Right atrium auricular region (tissue), 2 donors: ENCODE measurements at regions not wholly inside any gene's neighbourhood (a gene's known extent, or its start where the extent isn't known, plus 50 kb on each side); places are given as distances from the start of the nearest gene placed in this dataset.
A peak's percentile ranks its signal among the peaks of the same experiment; 100 is the strongest.

Source experiments
- DNase-seq: peaks from one replicate; pipeline ENCODE4 v3.0.0-alpha.2; 2019; ENCODE audit warnings: low spot score
- H3K27ac ChIP-seq, 2 donors: fragments of 200-600 bp; sonication (generic); 1 replicate in 1 of 2; 2 replicates in 1 of 2; pipeline ENCODE4 v1.5.1; 2016 to 2019
- H3K27me3 ChIP-seq, 2 donors: fragments of 200-600 bp; sonication (generic); one replicate each; pipeline versions ENCODE4 v1.5.1 to v1.6.0; 2017 to 2019
- H3K36me3 ChIP-seq: fragments of 200-600 bp; sonication (generic); one replicate; pipeline ENCODE4 v1.5.1; 2016
- H3K4me1 ChIP-seq, 2 donors: fragments of 200-600 bp; sonication (generic); one replicate each; pipeline versions ENCODE4 v1.5.1 to v1.6.0; 2017 to 2019
- H3K4me3 ChIP-seq, 2 donors: fragments of 200-600 bp; sonication (generic); 1 replicate in 1 of 2; 2 replicates in 1 of 2; pipeline ENCODE4 v1.5.1; 2017 to 2019; ENCODE audit warnings: mild to moderate bottlenecking in 1 of 2, moderate library complexity in 1 of 2
- H3K9me3 ChIP-seq, 2 donors: fragments of 200-600 bp; sonication (generic); one replicate each; pipeline ENCODE4 v1.5.1; 2019
- TF ChIP-seq, protein P1 (sequence below), 2 donors: fragments of 200-600 bp; sonication (generic); IDR thresholded peaks; one replicate each; pipeline ENCODE4 v1.5.1; 2019; ENCODE audit warnings: antibody characterized with exemption in 2 of 2

DNA sequence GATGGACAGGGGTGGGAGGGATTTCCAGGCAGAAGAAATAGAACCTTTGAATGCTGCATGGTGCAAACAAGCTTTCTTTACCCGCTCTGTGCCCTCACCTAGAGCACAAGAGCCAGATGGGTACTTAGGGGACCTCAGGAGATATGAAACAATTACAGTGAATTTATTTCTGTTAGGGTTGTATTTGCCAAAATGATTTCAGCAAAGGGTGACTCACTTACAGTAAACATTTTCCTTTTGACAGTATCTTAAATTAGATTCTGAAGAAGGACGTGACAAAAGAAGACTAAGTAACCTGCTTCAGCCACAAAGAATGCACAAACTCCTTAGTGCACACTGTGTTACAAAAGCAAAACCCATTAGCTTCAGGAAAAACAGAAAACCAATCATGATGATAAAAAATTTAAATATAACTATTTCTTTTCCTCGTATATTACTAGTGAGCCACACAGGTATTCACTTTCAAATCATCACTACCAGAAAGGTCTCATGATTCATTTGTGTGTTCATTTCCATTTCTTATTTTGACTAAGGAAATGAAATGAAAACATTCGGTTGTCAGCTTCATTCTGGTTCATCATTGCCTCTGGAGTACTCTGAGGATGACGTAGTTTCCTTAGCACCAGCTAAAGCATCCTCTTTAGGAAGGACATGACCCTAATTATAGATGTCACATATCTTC is 158.8 kb downstream of the NHLRC3 start:
- DNase-seq: no peak
- no peaks in the 10 kb centered on the region for H3K9me3 ChIP-seq
- H3K27me3 ChIP-seq: no peaks in the 10 kb centered on the region
- peaks cover 0 to 15% of the 10 kb centered on the region in 2 donors for H3K4me1 ChIP-seq
- no peak overlapping the region for H3K4me3 ChIP-seq
- TF ChIP-seq, protein P1, sequence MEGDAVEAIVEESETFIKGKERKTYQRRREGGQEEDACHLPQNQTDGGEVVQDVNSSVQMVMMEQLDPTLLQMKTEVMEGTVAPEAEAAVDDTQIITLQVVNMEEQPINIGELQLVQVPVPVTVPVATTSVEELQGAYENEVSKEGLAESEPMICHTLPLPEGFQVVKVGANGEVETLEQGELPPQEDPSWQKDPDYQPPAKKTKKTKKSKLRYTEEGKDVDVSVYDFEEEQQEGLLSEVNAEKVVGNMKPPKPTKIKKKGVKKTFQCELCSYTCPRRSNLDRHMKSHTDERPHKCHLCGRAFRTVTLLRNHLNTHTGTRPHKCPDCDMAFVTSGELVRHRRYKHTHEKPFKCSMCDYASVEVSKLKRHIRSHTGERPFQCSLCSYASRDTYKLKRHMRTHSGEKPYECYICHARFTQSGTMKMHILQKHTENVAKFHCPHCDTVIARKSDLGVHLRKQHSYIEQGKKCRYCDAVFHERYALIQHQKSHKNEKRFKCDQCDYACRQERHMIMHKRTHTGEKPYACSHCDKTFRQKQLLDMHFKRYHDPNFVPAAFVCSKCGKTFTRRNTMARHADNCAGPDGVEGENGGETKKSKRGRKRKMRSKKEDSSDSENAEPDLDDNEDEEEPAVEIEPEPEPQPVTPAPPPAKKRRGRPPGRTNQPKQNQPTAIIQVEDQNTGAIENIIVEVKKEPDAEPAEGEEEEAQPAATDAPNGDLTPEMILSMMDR (IDR thresholded peaks at IDR 0.05): no peak
- no peaks in the 10 kb centered on the region for H3K36me3 ChIP-seq
- H3K27ac ChIP-seq: peak overlapping the region in 1 of 2 donors; percentile 21

GRCh38 chr13:39197647-39198007 is 159.4 kb downstream of the NHLRC3 start:
- peak overlapping the region in 1 of 2 donors; percentile 21 for H3K27ac ChIP-seq
- peaks cover 0 to 15% of the 10 kb centered on the region in 2 donors for H3K4me1 ChIP-seq
- no peak overlapping the region for H3K4me3 ChIP-seq
- no peaks in the 10 kb centered on the region for H3K27me3 ChIP-seq
- TF ChIP-seq, protein P1 (IDR thresholded peaks at IDR 0.05): no peak
- no peaks in the 10 kb centered on the region for H3K36me3 ChIP-seq
- DNase-seq: no peak
- no peaks in the 10 kb centered on the region for H3K9me3 ChIP-seq

- Histone ChIP-seq H3K4me1 (peaks cover 0 to 15% of the 10 kb centered on the region in 2 donors), H3K4me3 (no peak overlapping the region), H3K27ac (no peak overlapping the region), H3K36me3 (no peaks in the 10 kb centered on the region), H3K27me3 (no peaks in the 10 kb centered on the region), H3K9me3 (no peaks in the 10 kb centered on the region)
- DNase-seq: no peak
- TF ChIP-seq, protein P1 (IDR thresholded peaks at IDR 0.05): no peak
These were observed 162.1 kb downstream of the NHLRC3 start for GRCh38 chr13:39200249-39200910.

- Histone ChIP-seq H3K27ac (no peak overlapping the region), H3K27me3 (no peaks in the 10 kb centered on the region), H3K4me3 (no peak overlapping the region), H3K36me3 (no peaks in the 10 kb centered on the region), H3K4me1 (peaks cover 0 to 15% of the 10 kb centered on the region in 2 donors), H3K9me3 (no peaks in the 10 kb centered on the region)
- TF ChIP-seq, protein P1 (IDR thresholded peaks at IDR 0.05): no peak
- no peak for DNase-seq
These were observed 162.9 kb downstream of the NHLRC3 start for GRCh38 chr13:39201180-39201579.

DNA sequence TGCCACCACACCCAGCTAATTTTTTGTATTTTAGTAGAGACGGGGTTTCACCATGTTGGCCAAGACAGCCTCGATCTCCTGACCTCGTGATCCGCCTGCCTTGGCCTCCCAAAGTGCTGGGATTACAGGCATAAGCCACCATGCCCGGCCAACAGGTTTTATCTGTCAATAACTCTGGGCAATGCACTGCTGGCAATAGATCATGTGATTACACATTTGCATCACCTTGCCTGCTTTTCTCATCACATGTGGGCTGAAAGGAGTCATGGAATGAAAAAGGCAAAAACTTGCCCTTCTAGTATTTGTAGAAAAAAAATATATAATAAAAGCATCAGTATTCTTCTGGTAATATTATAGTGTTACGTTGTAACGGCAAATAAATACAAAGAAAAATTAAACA is 164.5 kb downstream of the NHLRC3 start:
- TF ChIP-seq, protein P1 (IDR thresholded peaks at IDR 0.05): no peak
- peaks cover 0 to 8% of the 10 kb centered on the region in 2 donors for H3K4me1 ChIP-seq
- DNase-seq: no peak

More for the DNA sequence above, 164.5 kb downstream of the NHLRC3 start:
- Histone ChIP-seq H3K4me3 (no peak overlapping the region), H3K27ac (no peak overlapping the region), H3K27me3 (no peaks in the 10 kb centered on the region), H3K9me3 (no peaks in the 10 kb centered on the region), H3K36me3 (no peaks in the 10 kb centered on the region)
